GM12875 (cell line): ENCODE measurements at regions not wholly inside any gene's neighbourhood (a gene's known extent, or its start where the extent isn't known, plus 50 kb on each side); places are given as distances from the start of the nearest gene placed in this dataset.

Experiments used
- H3K4me3 ChIP-seq: one replicate; pipeline ENCODE4 v1.5.1; 2011; ENCODE audit warnings: low read depth, low read length, control low read depth
- TF ChIP-seq, protein P1 (sequence below): IDR thresholded peaks from 2 replicates; pipeline ENCODE4 v1.5.1; 2011; ENCODE audit warnings: low read depth, mild to moderate bottlenecking, control low read depth, inconsistent platforms, low read length, moderate library complexity, borderline replicate concordance; ENCODE audit not compliant: insufficient read depth

DNA sequence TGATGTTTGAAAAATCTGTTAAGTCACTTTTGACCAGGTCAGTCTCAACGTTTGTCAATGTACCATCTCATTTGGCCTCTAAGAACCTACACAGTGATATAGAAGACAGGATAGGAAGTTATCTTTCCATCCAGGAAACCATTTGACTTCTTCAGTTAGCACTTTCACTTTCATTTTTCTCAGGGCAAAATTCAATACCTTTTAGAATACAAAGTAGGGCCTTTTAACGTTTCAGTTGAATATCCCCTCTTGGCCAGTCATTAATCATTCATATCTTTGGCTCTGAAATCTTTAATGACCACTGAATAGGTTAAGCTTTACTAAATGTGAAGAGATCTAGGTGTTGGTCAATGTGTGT is 101.1 kb upstream of the GNAQ start:
- TF ChIP-seq, protein P1, sequence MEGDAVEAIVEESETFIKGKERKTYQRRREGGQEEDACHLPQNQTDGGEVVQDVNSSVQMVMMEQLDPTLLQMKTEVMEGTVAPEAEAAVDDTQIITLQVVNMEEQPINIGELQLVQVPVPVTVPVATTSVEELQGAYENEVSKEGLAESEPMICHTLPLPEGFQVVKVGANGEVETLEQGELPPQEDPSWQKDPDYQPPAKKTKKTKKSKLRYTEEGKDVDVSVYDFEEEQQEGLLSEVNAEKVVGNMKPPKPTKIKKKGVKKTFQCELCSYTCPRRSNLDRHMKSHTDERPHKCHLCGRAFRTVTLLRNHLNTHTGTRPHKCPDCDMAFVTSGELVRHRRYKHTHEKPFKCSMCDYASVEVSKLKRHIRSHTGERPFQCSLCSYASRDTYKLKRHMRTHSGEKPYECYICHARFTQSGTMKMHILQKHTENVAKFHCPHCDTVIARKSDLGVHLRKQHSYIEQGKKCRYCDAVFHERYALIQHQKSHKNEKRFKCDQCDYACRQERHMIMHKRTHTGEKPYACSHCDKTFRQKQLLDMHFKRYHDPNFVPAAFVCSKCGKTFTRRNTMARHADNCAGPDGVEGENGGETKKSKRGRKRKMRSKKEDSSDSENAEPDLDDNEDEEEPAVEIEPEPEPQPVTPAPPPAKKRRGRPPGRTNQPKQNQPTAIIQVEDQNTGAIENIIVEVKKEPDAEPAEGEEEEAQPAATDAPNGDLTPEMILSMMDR, result no peak
- no peak overlapping the region for H3K4me3 ChIP-seq

DNA sequence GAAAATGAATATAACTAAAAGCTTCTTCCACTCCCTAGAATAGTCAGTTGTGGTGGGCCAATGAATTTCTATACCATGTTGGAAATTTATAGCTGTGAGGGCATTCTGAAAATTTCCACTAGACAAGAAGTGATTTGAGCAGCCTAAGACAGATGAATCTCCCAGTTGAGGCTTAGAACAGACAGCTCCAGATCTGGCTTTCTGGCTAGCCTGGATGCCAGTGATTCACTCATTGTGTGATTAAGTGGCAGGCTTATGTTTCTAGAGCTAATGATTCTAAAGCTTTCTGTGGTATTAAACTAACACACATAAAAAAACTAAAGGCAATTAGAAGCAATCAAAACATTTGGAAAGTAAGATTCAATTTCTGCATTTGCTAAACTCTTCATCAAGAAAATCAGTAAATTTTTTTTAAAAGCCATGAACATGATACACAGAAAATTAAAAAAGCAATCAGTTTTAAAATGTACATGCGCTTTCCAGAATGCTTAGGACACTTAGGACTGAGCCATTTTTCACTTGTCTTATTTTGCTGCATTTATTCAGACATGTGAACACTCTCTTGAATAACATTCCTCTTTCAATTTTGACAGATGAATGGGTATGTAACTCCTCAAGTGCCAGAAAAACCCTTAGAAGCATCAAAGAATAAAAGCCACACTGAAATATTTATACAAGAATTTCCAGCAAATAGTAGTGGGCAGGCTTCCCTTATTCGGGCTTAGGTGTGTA is 100.5 kb upstream of the GNAQ start:
- no peak overlapping the region for H3K4me3 ChIP-seq
- TF ChIP-seq, protein P1, result no peak

DNA sequence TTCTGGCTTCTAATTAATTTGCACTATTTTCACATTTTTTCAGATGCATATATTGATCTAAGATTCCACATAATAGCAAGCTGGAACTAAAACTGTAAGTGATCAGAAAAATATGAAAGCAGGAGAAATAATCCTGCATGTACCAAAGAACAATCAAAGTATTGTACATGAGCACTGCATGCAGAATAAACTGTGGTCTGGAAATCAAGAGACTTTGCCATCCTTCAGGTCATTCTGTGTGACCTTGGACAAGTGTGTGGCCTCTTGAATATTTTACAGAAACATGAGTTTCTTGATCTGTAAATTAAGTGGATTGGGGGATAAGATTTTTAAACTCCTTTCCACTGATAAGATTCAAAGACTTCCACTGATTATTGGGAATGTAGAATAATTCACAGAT is 99.2 kb upstream of the GNAQ start:
- no peak overlapping the region for H3K4me3 ChIP-seq
- TF ChIP-seq, protein P1, result no peak

DNA sequence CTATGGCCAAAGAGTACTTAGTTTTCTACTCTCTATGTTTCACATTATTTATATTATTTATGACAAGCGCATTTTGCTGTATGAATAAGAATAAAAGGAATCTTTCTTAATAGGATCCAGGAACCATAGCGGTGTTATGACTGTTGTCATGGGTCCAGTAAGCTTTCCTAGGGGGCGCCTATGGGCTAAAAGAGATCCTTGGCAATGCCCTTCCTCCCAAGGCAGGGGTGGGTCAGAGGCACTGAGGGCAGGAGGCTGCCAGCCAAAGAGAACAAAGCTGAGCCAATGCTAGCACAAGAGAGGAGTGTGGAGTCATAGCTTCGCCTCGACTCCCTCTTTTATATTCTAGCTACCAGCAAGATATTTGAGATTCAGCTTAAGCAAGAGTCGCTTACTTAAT is 98.4 kb upstream of the GNAQ start:
- H3K4me3 ChIP-seq, result no peak overlapping the region
- TF ChIP-seq, protein P1, result no peak

DNA sequence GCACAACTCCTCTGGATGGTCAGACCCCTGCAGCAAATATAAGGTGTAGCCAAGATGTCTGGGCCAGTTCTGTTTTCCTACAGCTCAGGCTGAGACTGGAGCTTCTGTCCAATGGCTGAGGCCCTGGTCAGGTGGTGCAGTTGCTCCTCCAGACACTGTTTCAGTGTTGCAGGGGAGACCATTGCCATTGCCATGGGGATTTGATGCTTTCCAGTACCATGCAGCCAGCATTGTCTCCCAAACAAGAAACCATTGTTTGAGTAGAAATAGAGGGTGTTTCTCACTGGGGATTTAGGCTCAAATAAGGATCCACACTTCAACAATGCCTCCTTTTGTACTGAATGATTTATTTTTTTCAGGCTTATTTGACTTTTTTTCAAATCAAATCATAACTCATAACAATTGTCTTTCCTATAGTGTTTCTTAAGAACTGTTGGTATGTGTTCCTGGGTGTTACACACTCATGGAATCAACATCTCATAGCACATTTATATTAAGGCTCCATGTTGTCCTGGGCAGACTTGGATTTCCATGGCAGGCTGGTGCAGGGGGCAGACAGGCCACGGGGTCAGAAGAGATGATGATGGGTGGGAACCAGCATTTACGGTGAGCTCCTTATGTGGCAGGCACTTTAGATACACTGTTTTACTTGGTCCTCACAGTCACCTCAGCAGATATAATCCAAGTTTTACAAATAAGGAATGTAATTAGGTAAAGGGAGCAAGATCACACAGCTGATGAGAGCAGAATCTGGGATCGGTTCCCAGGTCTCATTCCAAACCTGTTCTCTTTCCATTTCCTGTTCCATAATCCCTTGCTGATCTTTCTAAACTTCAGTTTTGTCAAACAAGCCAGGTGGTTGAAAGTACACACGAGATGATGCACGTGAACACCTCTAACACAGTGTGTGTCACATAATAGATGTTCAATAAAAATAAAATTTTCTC is 95.9 kb upstream of the GNAQ start:
- no peak overlapping the region for H3K4me3 ChIP-seq
- TF ChIP-seq, protein P1, result no peak

DNA sequence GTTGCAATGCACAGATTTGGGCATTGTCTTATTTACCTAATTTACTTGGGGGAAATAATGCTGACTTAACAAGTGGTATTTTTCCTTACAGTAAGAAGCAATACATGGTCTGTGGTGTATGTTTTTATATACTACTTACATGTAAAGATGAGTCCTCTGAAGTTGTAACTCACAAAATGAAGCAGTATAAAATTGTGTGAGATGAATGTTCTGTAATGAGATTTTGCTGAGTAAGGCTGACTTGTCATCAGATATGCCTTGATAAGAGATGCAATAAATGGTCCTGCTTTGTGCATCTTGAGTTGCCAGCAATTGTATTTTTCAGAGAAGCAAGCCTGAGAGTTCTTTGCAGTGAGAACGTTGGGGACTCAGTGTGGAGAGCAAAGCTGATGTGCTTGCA is 92.2 kb upstream of the GNAQ start:
- TF ChIP-seq, protein P1, result no peak
- H3K4me3 ChIP-seq, result no peak overlapping the region
